ENCODE measurements at regions not wholly inside any gene's neighbourhood (a gene's known extent, or its start where the extent isn't known, plus 50 kb on each side); places are given as distances from the start of the nearest gene placed in this dataset.

GRCh38 chr4:20359692-20360091 lies 108.0 kb downstream of the SLIT2 start:
- WGBS (ENCODE audit: extremely low coverage, insufficient read length, low lambda C conversion rate), result no CpG with 5 or more reads among the region's 1 CpG
- H3K23me2 ChIP-seq (ENCODE audit: insufficient read length, low read depth, low read length, poor library complexity, severe bottlenecking), result no peaks in the 10 kb centered on the region
- no peak overlapping the region for H4K8ac ChIP-seq (replicated peaks; ENCODE audit: insufficient read length, low read depth, low read length)
- peaks cover 0 to 7% of the 10 kb centered on the region in 2 experiments; a peak in 1 of 4 replicates for H3K4me1 Mint-ChIP-seq
- no peak overlapping the region for H3K23ac ChIP-seq (ENCODE audit: insufficient read length, low read depth, low read length)
- no peak overlapping the region for H3K18ac ChIP-seq (ENCODE audit: insufficient read length, low read depth, low read length)
- H2BK5ac ChIP-seq (ENCODE audit: insufficient read length, low read length), result no peak overlapping the region
- H3K9me3 ChIP-seq (ENCODE audit: control insufficient read depth, low read depth, low read length), result no peaks in the 10 kb centered on the region
- no peak overlapping the region for H2BK120ac ChIP-seq (ENCODE audit: low read depth, low read length, poor library complexity, severe bottlenecking)
- no peak overlapping the region for H4K91ac ChIP-seq (ENCODE audit: insufficient read length, low read depth, low read length)
- no peak overlapping the region for H2AK5ac ChIP-seq (ENCODE audit: insufficient read length, low read length)
- no peak overlapping the region for H3T11ph ChIP-seq (ENCODE audit: low read length)
- H2BK12ac ChIP-seq (ENCODE audit: insufficient read length, low read depth, low read length), result no peak overlapping the region
- H3K4me3 Mint-ChIP-seq, result no peak overlapping the region
- H3K4me2 ChIP-seq (ENCODE audit: insufficient read depth, insufficient read length, low read length), result no peak overlapping the region
- no peak overlapping the region for H2AFZ ChIP-seq (ENCODE audit: low read length)
- H4K5ac ChIP-seq (ENCODE audit: insufficient read length, low read depth, low read length), result no peak overlapping the region
- H3K27me3 ChIP-seq (ENCODE audit: insufficient read depth, low read length), result no peaks in the 10 kb centered on the region
- no peak overlapping the region for H3K4ac ChIP-seq (ENCODE audit: low read depth, low read length)
- H3K9ac ChIP-seq (ENCODE audit: extremely low read depth, insufficient read length, low read length), result no peak overlapping the region
- no peaks in the 10 kb centered on the region for H3K4me1 ChIP-seq (ENCODE audit: insufficient read depth, low read length)
- no peaks in the 10 kb centered on the region for H3K9me3 Mint-ChIP-seq
- no peak for TF ChIP-seq CTCF (conservative IDR thresholded peaks at IDR 0.05)
- no peak for DNase-seq
- H3K79me2 ChIP-seq (ENCODE audit: insufficient read depth, low read length), result no peaks in the 10 kb centered on the region
- no peak overlapping the region for H2BK20ac ChIP-seq (ENCODE audit: low read depth, low read length, poor library complexity, severe bottlenecking)
- H3K56ac ChIP-seq (ENCODE audit: insufficient read length, low read depth, low read length), result no peak overlapping the region
- H4K20me1 ChIP-seq (ENCODE audit: control insufficient read depth, insufficient read depth, insufficient read length), result no peaks in the 10 kb centered on the region
- H3K36me3 Mint-ChIP-seq (ENCODE audit: insufficient read depth in 1 of 3, low read depth in 3 of 3), result no peaks in the 10 kb centered on the region
- H3K27ac Mint-ChIP-seq, result no peak overlapping the region
- no peak overlapping the region for H3K27ac ChIP-seq (ENCODE audit: insufficient read length, low read depth, low read length)
- no peak overlapping the region for H2BK15ac ChIP-seq (ENCODE audit: low read depth, low read length)
- no peaks in the 10 kb centered on the region for H3K79me1 ChIP-seq (ENCODE audit: insufficient read depth, low read depth, low read length, poor library complexity, severe bottlenecking)
- no peaks in the 10 kb centered on the region for H3K27me3 Mint-ChIP-seq (ENCODE audit: low read depth)
- no peak overlapping the region for H3K14ac ChIP-seq (ENCODE audit: insufficient read depth, low read length)
